NK-92 treated with Interleukin-12 subunit alpha and Interleukin-12 subunit beta, amount 100 ng/mL, for 24 hours (cell line): ENCODE measurements at regions not wholly inside any gene's neighbourhood (a gene's known extent, or its start where the extent isn't known, plus 50 kb on each side); places are given as distances from the start of the nearest gene placed in this dataset.

Experiments
- DNase-seq: peaks from one replicate; lab custom pipeline; 2025; lab: John Stamatoyannopoulos, UW

- DNase-seq = no peak
These were observed 181.5 kb downstream of the EN1 start for GRCh38 chr2:118665784-118666529.

GRCh38 chr2:118661179-118661578 lies 186.3 kb downstream of the EN1 start:
- no peak for DNase-seq

DNA sequence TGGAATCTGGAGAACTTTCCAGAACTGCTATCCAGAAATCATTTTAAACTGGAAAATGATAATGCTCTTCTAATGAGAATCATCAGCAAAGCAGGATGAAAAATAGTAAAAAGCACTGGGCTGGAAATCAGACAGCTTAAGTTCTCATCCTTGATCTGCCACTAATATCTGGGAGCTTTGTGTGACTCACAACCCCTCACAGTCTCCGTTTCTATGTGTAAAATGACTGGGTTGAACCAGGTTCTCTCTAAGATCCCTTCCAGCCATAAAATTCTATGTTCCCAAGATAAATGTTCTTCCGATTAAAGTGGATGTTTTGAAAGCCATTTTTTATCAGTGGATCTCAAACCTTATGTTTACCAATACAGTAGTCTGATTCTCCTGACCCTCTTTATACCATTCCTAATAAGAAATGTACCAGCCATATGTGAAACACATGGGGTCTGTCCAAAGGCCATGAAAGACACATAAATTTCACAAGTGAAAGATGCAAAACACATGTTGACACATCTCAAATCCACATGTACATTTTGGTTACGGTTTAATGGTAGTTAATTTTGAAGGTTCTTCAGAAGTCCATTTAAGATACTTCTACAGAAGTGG lies 188.8 kb downstream of the EN1 start:
- no peak for DNase-seq

DNA sequence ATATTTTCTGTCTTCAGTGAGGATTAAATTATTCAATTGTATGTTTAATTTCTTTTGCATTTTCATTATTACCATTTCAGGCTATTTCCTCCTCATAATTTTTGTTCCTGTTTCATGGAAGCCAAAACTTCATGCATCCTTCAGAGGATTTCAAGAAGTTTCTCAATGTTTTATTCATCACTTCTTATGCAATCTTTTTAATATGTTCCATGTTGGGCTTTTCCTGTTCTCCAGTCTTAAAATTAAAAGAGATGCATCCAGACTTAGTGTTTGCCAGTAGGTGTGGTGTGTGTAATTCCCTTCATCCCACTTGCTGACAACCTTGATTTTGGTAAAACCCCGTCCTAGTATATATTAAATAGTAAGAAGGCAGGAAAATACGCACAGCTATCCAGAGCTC lies 190.0 kb downstream of the EN1 start:
- no peak for DNase-seq

- DNase-seq = no peak
These were observed 192.5 kb downstream of the EN1 start for GRCh38 chr2:118654945-118655344.

DNA sequence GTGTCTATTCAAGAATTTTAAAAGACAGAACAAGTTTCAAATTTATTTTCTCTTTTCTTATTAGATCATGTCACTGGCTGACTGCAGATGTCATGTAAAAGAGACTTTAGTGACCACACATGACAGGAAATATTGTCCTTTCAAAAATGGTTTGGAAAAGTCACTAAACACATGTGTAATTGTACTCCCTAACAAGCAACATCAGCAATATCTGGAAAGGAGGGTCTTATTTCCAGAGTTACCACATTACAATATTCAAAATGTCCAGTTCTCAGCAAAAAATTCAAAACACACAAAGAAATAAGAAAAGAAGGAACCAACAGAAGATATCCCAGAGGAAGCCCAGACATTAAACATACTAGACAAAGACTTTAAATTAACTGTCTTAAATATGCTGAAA lies 197.1 kb downstream of the EN1 start:
- no peak for DNase-seq

DNA sequence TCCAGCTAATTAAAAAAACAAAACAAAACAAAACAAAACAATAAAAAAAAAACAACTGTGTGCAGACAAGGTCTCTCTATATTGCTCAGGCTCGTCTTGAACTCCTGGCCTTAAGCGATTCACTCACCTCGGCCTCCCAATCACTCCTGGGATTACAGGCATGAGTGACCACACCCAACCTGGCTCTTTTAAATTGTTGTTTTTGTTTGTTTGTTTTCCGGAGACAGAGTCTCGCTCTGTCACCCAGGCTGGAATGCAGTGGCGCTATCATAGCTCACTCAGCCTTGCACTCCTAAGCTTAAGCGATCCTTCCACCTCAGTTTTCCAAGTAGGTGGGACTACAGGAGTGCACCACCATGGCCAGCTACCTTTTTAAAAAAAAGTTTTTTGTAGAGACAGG lies 201.6 kb downstream of the EN1 start:
- no peak for DNase-seq

DNA sequence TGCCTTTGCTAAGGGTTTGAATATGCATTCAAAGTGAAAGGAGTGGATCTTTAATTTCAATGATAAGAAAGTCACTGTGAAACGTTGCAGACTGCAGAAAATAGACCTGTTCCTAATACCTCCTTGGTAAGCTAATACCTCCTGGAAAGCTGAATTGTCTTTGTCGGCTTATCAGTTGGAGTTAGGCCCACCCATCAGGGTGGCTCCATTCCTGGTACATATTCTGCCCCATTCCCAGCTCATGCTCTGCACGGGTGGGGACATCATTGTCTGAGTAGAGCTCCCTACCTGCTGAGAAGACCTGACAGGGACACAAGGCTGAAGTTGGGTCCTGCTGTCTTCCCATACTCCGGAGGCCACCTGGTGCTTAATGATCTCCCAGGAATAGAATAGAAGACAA lies 203.3 kb downstream of the EN1 start:
- no peak for DNase-seq

- no peak for DNase-seq
These were observed 204.2 kb downstream of the EN1 start for GRCh38 chr2:118643294-118643693.

DNA sequence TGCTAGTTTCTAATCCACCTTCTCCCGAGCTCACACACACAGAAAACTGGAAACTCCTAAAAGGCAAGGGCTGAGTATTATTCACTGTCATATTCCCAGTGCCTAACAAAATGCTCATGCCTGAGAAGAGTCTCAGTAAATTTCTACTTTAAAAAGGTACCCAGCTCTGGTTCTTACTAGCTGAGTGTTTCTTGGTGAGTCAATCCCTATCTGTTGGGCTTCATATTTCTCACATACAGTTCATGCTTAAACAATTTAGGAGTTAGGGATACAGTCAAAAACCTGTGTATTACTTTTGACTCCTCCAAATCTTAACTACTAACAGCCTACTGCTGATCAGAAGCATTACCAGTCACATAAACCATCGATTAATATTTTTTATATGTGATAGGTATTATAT lies 204.9 kb downstream of the EN1 start:
- no peak for DNase-seq

- DNase-seq = no peak
These were observed 205.7 kb downstream of the EN1 start for GRCh38 chr2:118641711-118642110.

GRCh38 chr2:118639371-118639770 lies 208.1 kb downstream of the EN1 start:
- no peak for DNase-seq

DNA sequence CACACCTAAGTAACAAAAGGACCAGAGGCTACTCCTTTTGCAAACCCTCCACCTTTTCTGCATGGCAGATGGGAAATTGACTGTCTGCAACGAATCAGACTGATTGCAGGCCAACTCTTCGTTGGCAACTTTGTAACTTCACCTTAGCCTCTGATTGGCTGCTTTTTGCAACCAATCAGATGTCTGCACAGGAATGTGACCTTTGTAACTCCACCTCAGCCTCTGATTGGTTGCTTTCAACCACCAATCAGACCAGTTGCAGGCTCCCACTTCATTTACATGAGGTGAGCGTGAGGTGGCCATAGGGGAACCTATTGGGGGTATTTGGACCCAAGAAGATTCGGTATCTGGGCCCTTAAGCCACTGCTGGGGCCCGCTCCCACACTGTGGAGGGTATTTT lies 209.0 kb downstream of the EN1 start:
- DNase-seq = no peak

GRCh38 chr2:118635891-118636290 lies 211.6 kb downstream of the EN1 start:
- no peak for DNase-seq

GRCh38 chr2:118634876-118635275 lies 212.6 kb downstream of the EN1 start:
- DNase-seq = no peak

DNA sequence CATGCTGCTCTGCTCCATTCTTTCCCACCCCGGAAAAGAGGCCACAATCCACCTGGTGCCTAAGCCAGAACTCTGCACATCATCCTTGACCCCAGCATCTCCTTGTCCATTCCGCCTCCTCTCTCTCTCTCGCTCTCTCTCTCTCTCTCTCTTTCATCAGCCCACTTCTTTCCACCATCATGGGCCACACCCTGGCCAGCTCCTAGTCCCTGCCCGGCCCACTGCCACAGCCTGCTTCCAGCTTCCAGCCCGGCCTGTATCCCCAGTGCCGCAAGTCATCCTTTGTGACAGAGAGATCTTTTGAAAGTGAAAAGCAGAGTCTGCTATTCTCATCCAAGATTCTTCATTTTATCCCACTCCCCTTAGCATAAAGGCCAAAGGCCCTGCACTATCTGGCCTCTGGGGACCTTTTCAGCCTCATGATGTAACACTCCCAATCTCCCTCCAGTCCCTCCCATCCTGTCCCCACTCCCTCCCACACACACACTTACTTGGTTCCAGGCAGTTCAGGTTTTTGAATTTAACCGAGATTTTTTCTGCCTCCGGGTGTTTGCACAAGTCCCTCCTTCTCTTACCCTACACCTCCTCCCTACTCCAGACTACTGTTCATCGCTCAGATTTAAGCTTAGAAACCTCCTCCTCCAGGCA lies 214.0 kb downstream of the EN1 start:
- DNase-seq = no peak

GRCh38 chr2:118632921-118633320 lies 214.5 kb downstream of the EN1 start:
- DNase-seq = no peak

DNA sequence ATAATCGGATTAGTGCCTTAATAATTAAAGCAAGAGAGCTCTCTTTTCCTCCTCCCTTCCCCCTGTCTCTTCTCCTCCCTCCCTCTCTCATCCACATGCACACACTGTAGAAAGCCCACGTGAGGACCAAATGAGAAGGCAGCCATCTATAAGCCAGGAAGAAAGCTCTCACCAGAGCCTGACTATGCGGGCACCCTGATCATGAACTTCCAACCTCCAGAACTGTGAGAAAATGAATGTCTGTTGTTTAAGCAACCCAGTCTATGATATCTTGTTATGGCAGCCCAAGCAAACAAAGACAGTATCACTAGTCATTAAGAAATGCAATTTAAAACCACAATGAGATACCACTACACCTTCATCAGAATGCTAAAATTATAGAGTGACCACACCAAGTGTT lies 220.3 kb downstream of the EN1 start:
- no peak for DNase-seq

- DNase-seq = no peak
These were observed 224.5 kb downstream of the EN1 start for GRCh38 chr2:118622913-118623312.

DNA sequence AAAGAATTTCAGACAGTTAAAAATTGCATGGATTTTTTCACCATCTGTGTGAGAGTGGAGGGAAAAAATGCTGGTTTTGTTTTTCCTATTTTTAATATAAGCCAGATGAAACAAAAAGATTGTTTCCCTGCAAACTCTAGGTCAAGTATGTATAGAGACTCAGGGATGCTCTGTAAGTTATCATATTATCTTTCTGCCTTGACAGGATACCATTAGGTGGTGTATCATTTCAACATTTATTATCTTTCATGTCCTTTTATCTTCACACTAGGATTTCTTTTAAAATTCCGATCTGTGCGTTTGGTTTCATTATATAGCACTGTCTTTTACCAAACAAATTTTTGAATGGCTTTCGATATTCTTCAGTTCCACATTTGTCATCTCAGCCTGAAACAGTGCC lies 225.3 kb downstream of the EN1 start:
- no peak for DNase-seq

GRCh38 chr2:118618279-118618678 lies 229.2 kb downstream of the EN1 start:
- no peak for DNase-seq

GRCh38 chr2:118616432-118616831 lies 231.0 kb downstream of the EN1 start:
- no peak for DNase-seq

- DNase-seq = no peak
These were observed 232.6 kb downstream of the EN1 start for GRCh38 chr2:118614841-118615271.

- no peak for DNase-seq
These were observed 233.7 kb downstream of the EN1 start for GRCh38 chr2:118613737-118614136.
